Astrocyte of the spinal cord (primary cell): ENCODE measurements at regions not wholly inside any gene's neighbourhood (a gene's known extent, or its start where the extent isn't known, plus 50 kb on each side); places are given as distances from the start of the nearest gene placed in this dataset.

Experiments used
- DNase-seq: peaks from one replicate; pipeline ENCODE4 v3.0.0; 2011; ENCODE audit warnings: low read depth, low spot score
- H3K4me3 ChIP-seq: 2 replicates; pipeline ENCODE4 v1.5.1; 2011; ENCODE audit warnings: low read depth, mild to moderate bottlenecking, low read length, moderate library complexity
- in situ Hi-C: cut with HindIII; loops from 2 replicates; pipeline ENCODE4 v1.10.0; 2017; ENCODE audit warnings: low sequenced_read_pairs
- TF ChIP-seq, protein P1 (sequence below): IDR thresholded peaks from 2 replicates; pipeline ENCODE4 v1.5.1; 2012; ENCODE audit warnings: low read depth, mild to moderate bottlenecking, low read length, inconsistent platforms

DNA sequence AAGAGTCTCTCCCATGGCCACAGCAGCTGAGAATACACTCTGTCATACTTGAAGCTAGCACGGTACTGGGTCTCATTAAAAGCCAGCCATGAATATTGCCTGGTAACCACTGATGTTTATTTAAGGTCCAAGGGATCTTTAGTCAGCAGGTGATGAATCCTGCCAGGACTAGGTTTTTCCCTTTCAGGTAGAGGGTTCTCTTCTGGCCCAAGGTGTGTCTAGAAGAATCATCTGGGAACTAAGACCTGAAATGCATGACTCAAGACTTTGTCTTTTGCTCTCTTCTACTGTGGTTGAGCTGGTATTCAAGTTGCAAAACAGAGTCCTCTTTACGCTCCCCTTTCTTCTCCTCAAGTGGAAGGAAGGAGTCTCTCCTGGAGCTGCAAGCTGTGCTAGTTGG, 400.5 kb upstream of the FSIP2 start:
- in situ Hi-C loops = no loop called here
- DNase-seq = no peak
- no peak overlapping the region for H3K4me3 ChIP-seq
- TF ChIP-seq, protein P1, sequence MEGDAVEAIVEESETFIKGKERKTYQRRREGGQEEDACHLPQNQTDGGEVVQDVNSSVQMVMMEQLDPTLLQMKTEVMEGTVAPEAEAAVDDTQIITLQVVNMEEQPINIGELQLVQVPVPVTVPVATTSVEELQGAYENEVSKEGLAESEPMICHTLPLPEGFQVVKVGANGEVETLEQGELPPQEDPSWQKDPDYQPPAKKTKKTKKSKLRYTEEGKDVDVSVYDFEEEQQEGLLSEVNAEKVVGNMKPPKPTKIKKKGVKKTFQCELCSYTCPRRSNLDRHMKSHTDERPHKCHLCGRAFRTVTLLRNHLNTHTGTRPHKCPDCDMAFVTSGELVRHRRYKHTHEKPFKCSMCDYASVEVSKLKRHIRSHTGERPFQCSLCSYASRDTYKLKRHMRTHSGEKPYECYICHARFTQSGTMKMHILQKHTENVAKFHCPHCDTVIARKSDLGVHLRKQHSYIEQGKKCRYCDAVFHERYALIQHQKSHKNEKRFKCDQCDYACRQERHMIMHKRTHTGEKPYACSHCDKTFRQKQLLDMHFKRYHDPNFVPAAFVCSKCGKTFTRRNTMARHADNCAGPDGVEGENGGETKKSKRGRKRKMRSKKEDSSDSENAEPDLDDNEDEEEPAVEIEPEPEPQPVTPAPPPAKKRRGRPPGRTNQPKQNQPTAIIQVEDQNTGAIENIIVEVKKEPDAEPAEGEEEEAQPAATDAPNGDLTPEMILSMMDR = no peak

DNA sequence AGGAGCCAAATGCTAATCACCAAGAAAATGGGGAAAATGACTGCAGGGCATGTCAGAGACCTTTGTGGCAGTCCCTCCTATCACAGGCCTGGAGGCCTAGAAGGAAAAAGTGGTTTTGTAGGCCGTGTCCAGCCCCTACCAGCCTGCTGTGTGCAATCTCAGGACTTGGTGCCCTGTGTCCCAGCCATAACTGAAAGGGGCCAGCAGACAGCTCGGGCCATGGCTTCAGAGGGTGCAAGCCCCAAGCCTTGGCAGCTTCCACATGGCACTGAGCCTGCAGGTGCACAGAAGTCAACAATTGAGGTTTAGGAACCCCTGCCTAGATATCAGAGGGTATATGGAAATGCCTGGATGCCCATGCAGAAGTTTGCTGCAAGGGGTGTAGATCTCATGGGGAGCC, 391.2 kb upstream of the FSIP2 start:
- in situ Hi-C loops = no loop called here

GRCh38 chr2:185360776-185361175, 377.8 kb upstream of the FSIP2 start:
- in situ Hi-C loops = no loop called here
- DNase-seq = no peak
- no peak overlapping the region for H3K4me3 ChIP-seq
- TF ChIP-seq, protein P1 = no peak

More for the DNA sequence above, 391.2 kb upstream of the FSIP2 start:
- TF ChIP-seq, protein P1 = no peak
- H3K4me3 ChIP-seq = no peak overlapping the region
- DNase-seq = no peak

DNA sequence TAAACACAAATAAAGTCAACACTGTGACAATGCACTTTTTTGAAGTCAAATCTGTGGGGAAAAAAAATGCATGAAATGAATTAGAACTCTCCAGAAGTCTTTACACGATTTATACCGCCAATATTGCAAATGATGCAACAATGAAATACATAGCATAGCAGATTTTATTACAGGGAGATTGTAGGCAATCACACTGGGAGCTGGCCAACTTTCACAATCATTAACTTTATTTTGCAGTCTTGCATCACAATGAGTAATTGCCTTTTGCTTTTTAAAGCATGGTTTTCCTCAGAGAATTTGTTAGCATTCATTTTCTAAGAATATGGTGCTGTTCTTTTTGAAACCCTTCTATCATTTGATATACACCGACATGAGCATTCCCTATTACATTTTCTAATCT, 366.4 kb upstream of the FSIP2 start:
- in situ Hi-C loops = no loop called here
- DNase-seq = no peak
- TF ChIP-seq, protein P1 = no peak
- H3K4me3 ChIP-seq = no peak overlapping the region

DNA sequence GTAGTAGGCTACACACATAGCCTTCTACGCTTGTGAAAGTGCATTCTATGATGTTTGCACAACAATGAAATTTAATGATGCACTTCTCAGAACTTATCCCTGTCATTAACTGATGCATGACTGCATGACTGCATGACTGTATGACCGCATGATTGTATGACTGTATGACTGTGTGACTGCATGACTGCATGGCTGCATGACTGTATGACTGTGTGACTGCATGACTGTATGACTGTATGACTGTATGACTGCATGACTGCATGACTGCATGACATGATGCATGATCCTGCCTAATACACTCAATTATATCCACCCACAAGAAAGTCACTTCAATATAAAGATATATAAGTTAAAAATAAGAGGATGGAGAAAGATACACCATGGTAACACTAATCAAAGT, 365.4 kb upstream of the FSIP2 start:
- in situ Hi-C loops = no loop called here
- TF ChIP-seq, protein P1 = no peak
- no peak overlapping the region for H3K4me3 ChIP-seq
- no peak for DNase-seq

DNA sequence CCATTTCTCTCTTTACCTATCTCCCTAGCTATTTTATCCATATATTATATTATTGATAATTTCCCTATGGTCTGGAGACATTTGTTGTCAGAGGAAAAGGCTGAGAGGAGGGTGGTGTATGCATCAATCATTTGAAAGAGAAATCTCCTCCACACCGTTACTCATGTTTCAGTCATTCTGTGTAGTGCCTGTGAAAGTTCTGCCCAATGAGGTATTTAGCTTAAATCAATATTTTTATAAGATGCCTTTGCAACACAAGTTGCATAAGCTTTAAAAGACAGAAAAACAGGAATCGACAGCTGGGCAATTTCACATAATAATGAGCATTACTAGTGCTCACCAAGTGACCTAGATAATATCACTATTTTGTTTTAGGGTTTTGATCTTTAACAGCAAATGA, 363.7 kb upstream of the FSIP2 start:
- in situ Hi-C loops = no loop called here
- no peak overlapping the region for H3K4me3 ChIP-seq
- TF ChIP-seq, protein P1 = no peak
- no peak for DNase-seq

DNA sequence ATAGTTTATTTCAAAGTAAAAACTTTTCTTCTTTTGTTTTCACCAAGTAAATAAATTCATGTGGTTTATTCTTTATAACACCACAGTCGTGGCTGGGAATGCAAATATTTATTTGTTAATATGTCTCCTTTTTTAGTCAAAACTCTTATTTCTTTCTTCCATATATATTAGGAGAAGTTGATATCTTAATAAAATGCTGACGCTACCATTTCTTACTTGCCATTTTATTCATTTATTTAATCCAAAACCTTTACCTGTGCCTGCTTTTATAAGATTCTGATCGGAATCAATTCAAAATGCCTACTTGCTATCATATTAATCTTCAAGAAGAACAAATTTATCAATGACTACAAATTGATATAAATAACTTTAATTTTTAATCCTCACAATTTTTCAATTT, 362.9 kb upstream of the FSIP2 start:
- TF ChIP-seq, protein P1 = no peak
- no peak for DNase-seq
- in situ Hi-C loops = no loop called here
- H3K4me3 ChIP-seq = no peak overlapping the region
